ENCODE measurements at regions not wholly inside any gene's neighbourhood (a gene's known extent, or its start where the extent isn't known, plus 50 kb on each side); places are given as distances from the start of the nearest gene placed in this dataset.

- BruUV-seq (replicated peaks) = no TSS peak
- intact Hi-C loops (cut with micrococcal nuclease) = no loop called here
- no peak overlapping the region for H3K4me3 ChIP-seq (replicated peaks in 1 of 2; ENCODE audit: low read depth in 1 of 2, low read length in 2 of 2)
- no peak overlapping the region for H3K4me2 ChIP-seq (ENCODE audit: low read length)
- no peaks in the 10 kb centered on the region for H3K36me3 ChIP-seq (ENCODE audit: control insufficient read depth in 1 of 2, insufficient read depth in 2 of 2, low read length in 2 of 2)
- H3K27ac ChIP-seq (ENCODE audit: low read depth, low read length) = no peak overlapping the region
- CTCF ChIA-PET = no interaction called here
- DNase-seq (ENCODE audit: low read depth, low spot score) (no peak), ATAC-seq (no peak)
- H2AFZ ChIP-seq (ENCODE audit: low read depth, low read length, poor library complexity, severe bottlenecking) = no peak overlapping the region
- H3K79me2 ChIP-seq (ENCODE audit: insufficient read depth, low read length) = no peaks in the 10 kb centered on the region
- H3K9ac ChIP-seq (ENCODE audit: low read length) = no peak overlapping the region
- RAD21 ChIA-PET (ENCODE audit: low non-redundant PET in 1 of 2, low total read pairs in 2 of 2, uncharacterized antibody in 2 of 2, unreplicated experiment in 2 of 2) = no interaction called here
- H3K27me3 ChIP-seq (ENCODE audit: insufficient read depth, low read length) = no peaks in the 10 kb centered on the region
- POLR2A ChIA-PET = no interaction called here
- no peaks in the 10 kb centered on the region for H3K9me2 ChIP-seq (ENCODE audit: insufficient read depth)
- H3K4me1 ChIP-seq (ENCODE audit: control insufficient read depth in 1 of 2, insufficient read depth in 2 of 2, low read length in 2 of 2) = no peaks in the 10 kb centered on the region
- H3K9me3 ChIP-seq (ENCODE audit: control insufficient read depth in 1 of 2, insufficient read depth in 1 of 2, low read depth in 1 of 2, low read length in 2 of 2) = no peaks in the 10 kb centered on the region
- TF ChIP-seq MAX (IDR thresholded peaks at IDR 0.05) = no peak
- no peak for TF ChIP-seq JUND (IDR thresholded peaks at IDR 0.05)
- no peak for TF ChIP-seq TCF7L2 (IDR thresholded peaks at IDR 0.05; ENCODE audit: borderline replicate concordance, extremely low read depth, insufficient read depth, insufficient read length)
- TF ChIP-seq SRF (IDR thresholded peaks at IDR 0.05; ENCODE audit: low read depth) = no peak
- no peak for TF ChIP-seq ATF3 (IDR thresholded peaks at IDR 0.05)
- no peak for TF ChIP-seq CBX3 (IDR thresholded peaks at IDR 0.05; ENCODE audit: low read depth)
- no peak for TF ChIP-seq YY1 (IDR thresholded peaks at IDR 0.05; ENCODE audit: extremely low read depth, insufficient replicate concordance, low read depth, low read length)
- TF ChIP-seq SIN3A (IDR thresholded peaks at IDR 0.05; ENCODE audit: low read depth) = no peak
- no peak for TF ChIP-seq EZH2 (IDR thresholded peaks at IDR 0.05)
- TF ChIP-seq EGR1 (IDR thresholded peaks at IDR 0.05; ENCODE audit: low read depth) = no peak
- no peak for TF ChIP-seq ZFX (IDR thresholded peaks at IDR 0.05)
- TF ChIP-seq CTCF (IDR thresholded peaks at IDR 0.05 in 2 of 3, conservative IDR thresholded peaks at IDR 0.05 in 1 of 3; ENCODE audit: borderline replicate concordance in 1 of 3, insufficient read depth in 1 of 3, low read depth in 2 of 3, low read length in 2 of 3) = no peak
- TF ChIP-seq REST (IDR thresholded peaks at IDR 0.05; ENCODE audit: low read depth) = no peak
- TF ChIP-seq FOSL1 (IDR thresholded peaks at IDR 0.05; ENCODE audit: low read depth) = no peak
- no peak for TF ChIP-seq EZH2phosphoT487 (IDR thresholded peaks at IDR 0.05; ENCODE audit: borderline replicate concordance)
- TF ChIP-seq ZBTB33 (IDR thresholded peaks at IDR 0.05; ENCODE audit: extremely low read depth, insufficient replicate concordance, low read length) = no peak
- no peak for TF ChIP-seq ELF1 (IDR thresholded peaks at IDR 0.05; ENCODE audit: borderline replicate concordance, low read depth)
- no peak for TF ChIP-seq CEBPB (IDR thresholded peaks at IDR 0.05; ENCODE audit: low read depth)
- TF ChIP-seq ZNF274 (IDR thresholded peaks at IDR 0.05; ENCODE audit: low read depth, low read length) = no peak
- no peak for TF ChIP-seq RAD21 (IDR thresholded peaks at IDR 0.05; ENCODE audit: low read depth)
- H4K20me1 ChIP-seq (ENCODE audit: insufficient read depth) = no peaks in the 10 kb centered on the region
Measured at GRCh38 chr6:156645097-156645496, 132.1 kb upstream of the ARID1B start.
